T-cell (primary cell): ENCODE measurements at regions not wholly inside any gene's neighbourhood (a gene's known extent, or its start where the extent isn't known, plus 50 kb on each side); places are given as distances from the start of the nearest gene placed in this dataset.

Experiments used
- ATAC-seq, 4 experiments: fragments of 200-7000 bp in 3 of 4; fragments of 150-1000 bp in 1 of 4; cut with Tn5 transposase; replicated peaks in 1 of 4; 1 replicate in 3 of 4; 2 replicates in 1 of 4; pipeline ENCODE4 v1.10.0; 2021; ENCODE audit warnings: moderate library complexity in 3 of 4, mild to moderate bottlenecking in 2 of 4, moderate number of reproducible peaks in 1 of 4
- CTCF ChIA-PET, 2 donors: fragments of 300-600 bp; sonication (Branson Sonifier 250); formaldehyde crosslinking; loops; one replicate each; lab custom pipeline; 2022; ENCODE audit warnings: antibody characterized with exemption in 2 of 2; lab: Charles Lee
- POLR2A ChIA-PET, 2 donors: fragments of 300-600 bp; sonication (Branson Sonifier 250); formaldehyde crosslinking; loops; one replicate each; lab custom pipeline; 2022; ENCODE audit warnings: antibody characterized with exemption in 2 of 2; lab: Charles Lee
- DNase-seq, 35 experiments: peaks; one replicate each; pipeline versions ENCODE4 v3.0.0 to v3.0.0-alpha.2; 2013 to 2023
- H3K27ac ChIP-seq: one replicate; pipeline ENCODE4 v1.5.1; 2013; ENCODE audit warnings: low read length
- H3K27me3 ChIP-seq, 2 experiments: replicated peaks in 1 of 2; 1 replicate in 1 of 2; 2 replicates in 1 of 2; pipeline versions ENCODE4 v1.6.1 to v1.7.0; 2013; ENCODE audit warnings: low read length in 1 of 2, mixed read lengths in 1 of 2; ENCODE audit not compliant: control insufficient read depth in 2 of 2, insufficient read depth in 2 of 2; ENCODE audit errors: extremely low read depth in 1 of 2
- H3K36me3 ChIP-seq, 2 donors: 1 replicate in 1 of 2; 2 replicates in 1 of 2; pipeline versions ENCODE4 v1.6.1 to v1.7.0; 2013; ENCODE audit warnings: low read length in 1 of 2; ENCODE audit not compliant: control insufficient read depth in 2 of 2, insufficient read depth in 1 of 2; ENCODE audit errors: extremely low read depth in 1 of 2
- H3K4me1 ChIP-seq, 2 experiments: 1 replicate in 1 of 2; 2 replicates in 1 of 2; pipeline versions ENCODE4 v1.6.1 to v1.7.0; 2013; ENCODE audit warnings: low read length in 2 of 2, mixed read lengths in 1 of 2; ENCODE audit not compliant: insufficient read depth in 2 of 2, control insufficient read depth in 1 of 2; ENCODE audit errors: extremely low read depth in 1 of 2
- H3K4me3 ChIP-seq, 2 donors: 1 replicate in 1 of 2; 2 replicates in 1 of 2; pipeline versions ENCODE4 v1.5.1 to v1.7.0; 2013; ENCODE audit warnings: mild to moderate bottlenecking in 2 of 2, low read length in 1 of 2, moderate library complexity in 1 of 2; ENCODE audit not compliant: control insufficient read depth in 1 of 2; ENCODE audit errors: extremely low read depth in 1 of 2
- H3K9me3 ChIP-seq: 2 replicates; pipeline ENCODE4 v1.7.0; 2013
- H3K27ac Mint-ChIP-seq, 2 donors: one replicate each; pipeline ENCODE4 v1.8.0; 2020 to 2021; ENCODE audit warnings: mild to moderate bottlenecking in 2 of 2, mixed read lengths in 2 of 2
- H3K27me3 Mint-ChIP-seq, 2 donors: one replicate each; pipeline ENCODE4 v1.8.0; 2021 to 2022; ENCODE audit warnings: mixed read lengths in 2 of 2
- H3K36me3 Mint-ChIP-seq: one replicate; pipeline ENCODE4 v1.8.0; 2021; ENCODE audit warnings: mixed read lengths
- H3K4me1 Mint-ChIP-seq, 3 donors: one replicate each; pipeline ENCODE4 v1.8.0; 2020 to 2022; ENCODE audit warnings: mixed read lengths in 3 of 3, mild to moderate bottlenecking in 1 of 3
- H3K4me3 Mint-ChIP-seq, 3 donors: one replicate each; pipeline ENCODE4 v1.8.0; 2020 to 2022; ENCODE audit warnings: mild to moderate bottlenecking in 3 of 3, mixed read lengths in 3 of 3, moderate library complexity in 3 of 3
- H3K9me3 Mint-ChIP-seq, 3 donors: one replicate each; pipeline ENCODE4 v1.8.0; 2020 to 2022; ENCODE audit warnings: mixed read lengths in 3 of 3
- WGBS: methylation state at CpG from one replicate; pipeline ENCODE4 v1.1.5; 2013; ENCODE audit warnings: missing lambda C conversion rate; ENCODE audit not compliant: insufficient coverage; 5-methylcytosine and 5-hydroxymethylcytosine counted together

DNA sequence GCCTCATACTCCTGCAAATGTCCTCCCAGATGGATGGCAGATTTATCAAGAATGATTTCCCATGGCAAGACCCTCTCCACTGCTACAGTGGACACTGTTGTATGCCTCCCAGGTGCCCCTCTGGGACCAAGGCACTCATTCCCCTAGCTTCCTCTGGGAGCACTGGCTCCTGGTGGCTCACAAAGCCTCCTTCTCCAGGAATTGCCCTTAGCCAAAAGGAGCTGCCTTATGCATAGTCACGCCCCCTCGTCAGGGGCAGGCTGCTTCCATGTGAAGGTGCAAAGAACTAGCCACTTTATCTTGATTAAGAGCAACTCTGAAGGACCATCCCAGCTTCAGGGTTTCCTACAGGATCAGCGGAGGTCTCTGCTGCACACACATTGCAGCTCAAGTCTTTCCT is 358.1 kb downstream of the CDK5RAP2 start:
- DNase-seq (no peak), ATAC-seq (no peak)
- CTCF ChIA-PET: no interaction called here
- POLR2A ChIA-PET: no interaction called here
- H3K36me3 ChIP-seq: no peaks in the 10 kb centered on the region
- H3K9me3 Mint-ChIP-seq: peaks cover 0 to 3% (median 0%) of the 10 kb centered on the region in 3 donors
- peaks cover 2 to 7% of the 10 kb centered on the region in 2 donors for H3K27me3 Mint-ChIP-seq
- 28% methylated on average over 3 of the region's 3 CpGs for WGBS
- H3K36me3 Mint-ChIP-seq: no peaks in the 10 kb centered on the region
- no peak overlapping the region for H3K4me3 Mint-ChIP-seq
- no peaks in the 10 kb centered on the region for H3K4me1 ChIP-seq
- no peak overlapping the region for H3K27ac Mint-ChIP-seq
- H3K4me1 Mint-ChIP-seq: no peaks in the 10 kb centered on the region
- no peak overlapping the region for H3K27ac ChIP-seq
- no peak overlapping the region for H3K4me3 ChIP-seq
- H3K9me3 ChIP-seq: no peaks in the 10 kb centered on the region
- peaks cover 0 to 4% of the 10 kb centered on the region in 2 experiments for H3K27me3 ChIP-seq

DNA sequence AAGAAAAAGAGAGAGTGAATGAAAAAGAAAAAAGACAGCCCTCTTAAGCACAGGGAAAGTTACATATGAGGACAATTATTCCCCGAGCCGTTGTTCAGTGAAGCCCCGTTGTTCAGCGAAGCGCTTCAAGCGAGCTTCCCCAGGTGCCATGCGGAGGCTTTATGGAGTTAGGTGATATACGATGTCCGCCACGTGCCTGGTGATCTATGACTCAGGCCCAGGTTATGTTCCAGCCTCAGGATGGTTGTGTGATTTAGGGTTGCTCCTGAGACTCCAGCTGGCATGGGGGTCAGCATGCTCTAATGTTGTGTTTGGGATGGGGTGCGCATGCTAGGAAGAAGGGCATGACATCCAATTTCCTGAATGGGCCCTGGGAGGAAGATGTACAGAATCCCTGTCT is 365.6 kb downstream of the CDK5RAP2 start:
- H3K27ac ChIP-seq: no peak overlapping the region
- peaks cover 3 to 15% of the 10 kb centered on the region in 2 donors for H3K27me3 Mint-ChIP-seq
- ATAC-seq: no peak
- H3K36me3 ChIP-seq: no peaks in the 10 kb centered on the region
- no peak overlapping the region for H3K4me3 ChIP-seq
- no peak for DNase-seq
- H3K9me3 ChIP-seq: no peaks in the 10 kb centered on the region
- H3K9me3 Mint-ChIP-seq: peaks cover 0 to 7% (median 0%) of the 10 kb centered on the region in 3 donors
- H3K4me1 ChIP-seq: no peaks in the 10 kb centered on the region
- H3K27me3 ChIP-seq: no peaks in the 10 kb centered on the region
- POLR2A ChIA-PET: no interaction called here
- H3K4me3 Mint-ChIP-seq: no peak overlapping the region
- no peaks in the 10 kb centered on the region for H3K36me3 Mint-ChIP-seq
- WGBS: 87% methylated on average over 10 of the region's 11 CpGs
- CTCF ChIA-PET: no interaction called here
- H3K4me1 Mint-ChIP-seq: no peaks in the 10 kb centered on the region
- H3K27ac Mint-ChIP-seq: no peak overlapping the region

DNA sequence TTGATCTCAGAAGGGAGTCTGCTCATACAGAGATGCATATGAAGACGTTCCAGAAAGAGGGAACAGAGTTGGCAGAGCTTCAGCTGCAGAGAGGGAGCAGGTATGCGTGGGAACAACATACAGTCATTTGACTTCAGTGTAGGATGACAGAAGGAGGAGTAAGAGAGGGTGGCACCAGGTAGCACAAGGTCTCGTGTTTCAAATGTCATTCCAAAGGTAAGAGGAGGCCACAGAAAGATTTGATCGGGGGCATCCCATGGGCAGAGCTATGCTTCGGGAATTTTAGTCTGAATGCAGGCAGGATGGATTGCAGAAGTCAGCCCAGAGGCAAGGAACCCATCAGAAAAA is 367.1 kb downstream of the CDK5RAP2 start:
- H3K36me3 Mint-ChIP-seq: no peaks in the 10 kb centered on the region
- ATAC-seq: no peak
- no peak overlapping the region for H3K4me3 Mint-ChIP-seq
- Histone ChIP-seq H3K9me3 (no peaks in the 10 kb centered on the region), H3K36me3 (no peaks in the 10 kb centered on the region), H3K4me3 (no peak overlapping the region), H3K4me1 (no peaks in the 10 kb centered on the region), H3K27ac (no peak overlapping the region), H3K27me3 (no peaks in the 10 kb centered on the region)
- ChIA-PET CTCF (no interaction called here), POLR2A (no interaction called here)
- no peaks in the 10 kb centered on the region for H3K4me1 Mint-ChIP-seq
- H3K9me3 Mint-ChIP-seq: peaks cover 0 to 7% (median 0%) of the 10 kb centered on the region in 3 donors
- no peak for DNase-seq
- peaks cover 3 to 12% of the 10 kb centered on the region in 2 donors for H3K27me3 Mint-ChIP-seq
- H3K27ac Mint-ChIP-seq: no peak overlapping the region
- WGBS: 49% methylated on average over 5 of the region's 5 CpGs

DNA sequence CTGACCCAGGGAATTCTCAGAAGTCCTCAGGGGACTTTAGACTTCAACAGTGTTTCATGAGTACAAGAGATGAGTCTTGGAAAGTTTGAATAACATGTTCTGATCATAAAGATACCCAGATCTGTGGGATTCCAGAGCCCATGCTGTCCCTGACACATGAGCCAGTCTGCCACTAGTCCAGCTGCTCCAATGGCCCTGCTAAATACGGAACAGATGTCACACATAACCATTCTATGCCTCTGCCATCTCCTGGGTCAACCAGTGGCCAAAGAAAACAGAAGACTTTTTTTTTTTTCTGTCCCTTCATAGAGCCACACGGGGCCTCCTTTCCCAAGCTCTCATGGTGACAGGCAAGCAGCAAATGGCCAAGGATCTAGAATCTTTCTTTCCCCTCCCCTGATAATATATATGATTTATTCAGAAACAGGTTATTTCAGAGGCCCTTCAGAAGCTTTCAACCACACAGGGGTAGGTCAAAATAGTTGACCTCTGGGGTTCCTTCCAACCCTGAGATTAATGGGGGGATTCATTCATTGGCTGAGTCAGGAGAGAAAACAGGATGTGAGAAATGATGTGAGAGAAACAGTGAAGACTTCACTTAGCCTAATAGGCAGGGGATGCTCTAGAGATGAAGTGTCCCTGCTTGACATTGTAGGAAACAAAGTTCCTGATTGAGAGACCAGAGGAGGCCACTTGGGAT is 367.7 kb downstream of the CDK5RAP2 start:
- no peaks in the 10 kb centered on the region for H3K36me3 ChIP-seq
- no peaks in the 10 kb centered on the region for H3K4me1 ChIP-seq
- WGBS: 67% methylated on average over 1 of the region's 2 CpGs
- H3K9me3 ChIP-seq: no peaks in the 10 kb centered on the region
- Mint-ChIP-seq H3K27ac (no peak overlapping the region), H3K4me1 (no peaks in the 10 kb centered on the region), H3K4me3 (no peak overlapping the region), H3K9me3 (peaks cover 0 to 8% (median 0%) of the 10 kb centered on the region in 3 donors), H3K36me3 (no peaks in the 10 kb centered on the region), H3K27me3 (peaks cover 3 to 12% of the 10 kb centered on the region in 2 donors)
- DNase-seq (no peak), ATAC-seq (no peak)
- ChIA-PET POLR2A (no interaction called here), CTCF (no interaction called here)
- no peaks in the 10 kb centered on the region for H3K27me3 ChIP-seq
- no peak overlapping the region for H3K4me3 ChIP-seq
- H3K27ac ChIP-seq: no peak overlapping the region

DNA sequence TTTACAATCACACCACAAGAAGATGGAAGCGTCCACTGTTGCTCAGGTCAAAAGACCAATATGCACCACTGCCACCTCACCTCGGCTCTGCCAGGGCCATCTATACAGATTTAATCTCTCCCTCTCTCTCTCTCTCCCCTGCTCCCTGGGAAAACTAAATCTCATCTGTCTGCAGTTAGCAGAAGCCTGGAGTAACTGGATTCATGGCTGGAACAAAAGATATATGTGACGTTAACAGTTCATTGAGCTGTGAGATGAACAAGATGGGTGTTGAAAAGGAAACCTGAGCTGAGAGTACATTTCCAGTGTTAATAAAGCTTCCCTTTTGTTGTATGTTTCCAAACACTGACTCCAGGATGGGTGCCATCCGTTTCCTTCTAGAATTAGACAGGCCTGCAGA is 369.7 kb downstream of the CDK5RAP2 start:
- Histone ChIP-seq H3K4me1 (no peaks in the 10 kb centered on the region), H3K4me3 (no peak overlapping the region), H3K36me3 (no peaks in the 10 kb centered on the region), H3K27ac (no peak overlapping the region), H3K27me3 (no peaks in the 10 kb centered on the region), H3K9me3 (no peaks in the 10 kb centered on the region)
- Mint-ChIP-seq H3K4me1 (no peaks in the 10 kb centered on the region), H3K27me3 (peaks cover 3 to 14% of the 10 kb centered on the region in 2 donors), H3K36me3 (no peaks in the 10 kb centered on the region), H3K4me3 (no peak overlapping the region), H3K9me3 (peaks cover 0 to 11% (median 0%) of the 10 kb centered on the region in 3 donors), H3K27ac (no peak overlapping the region)
- ATAC-seq: no peak
- WGBS: 81% methylated on average over 3 of the region's 4 CpGs
- ChIA-PET POLR2A (interaction anchor here in 1 of 2 donors (0.6 kb wide), 1 partner anchor 1621 kb away, joined by 11 read pairs; no protein-coding TSS in a partner anchor), CTCF (no interaction called here)
- no peak for DNase-seq

DNA sequence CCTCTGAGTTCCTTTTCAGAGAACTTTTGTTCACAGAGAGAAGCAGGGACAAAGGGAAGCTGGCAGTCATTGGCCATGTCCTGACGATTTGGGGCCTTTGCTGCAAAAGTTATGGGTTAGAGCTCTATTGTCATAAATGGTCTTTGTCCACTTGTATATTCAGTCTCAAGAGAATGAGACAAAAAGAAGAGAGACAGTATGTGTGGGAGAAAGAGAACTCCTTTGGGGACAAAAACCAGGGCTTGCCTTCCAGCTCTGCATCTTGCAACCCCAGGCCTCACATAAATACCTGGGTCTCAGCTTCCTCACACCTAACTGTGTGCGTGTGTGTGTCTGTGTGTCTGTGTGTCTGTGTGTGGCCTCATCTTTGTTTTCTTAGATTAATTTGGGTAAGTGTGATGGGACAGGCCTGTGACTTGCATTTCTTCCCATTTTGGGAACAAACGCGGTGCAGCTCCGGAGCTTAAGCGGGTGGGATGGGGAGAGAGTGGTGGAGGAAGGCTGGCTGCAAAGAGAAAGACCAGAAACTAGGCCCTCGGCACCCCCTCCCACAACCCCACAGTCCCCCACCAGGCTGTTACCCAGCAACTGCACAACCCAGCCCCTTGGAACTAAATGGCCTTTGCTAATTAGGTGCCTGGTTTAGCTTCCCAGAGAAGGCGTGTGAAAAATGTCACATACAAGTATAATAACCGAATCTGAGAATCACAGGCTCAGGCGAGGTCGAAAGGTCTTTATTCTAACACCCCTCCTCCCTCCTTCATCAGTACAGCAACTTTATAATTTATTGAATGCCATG is 376.9 kb downstream of the CDK5RAP2 start:
- peaks cover 0 to 2% of the 10 kb centered on the region in 2 experiments for H3K27me3 ChIP-seq
- ATAC-seq (no peak), DNase-seq (no peak)
- no peaks in the 10 kb centered on the region for H3K4me1 Mint-ChIP-seq
- no peak overlapping the region for H3K27ac ChIP-seq
- no peak overlapping the region for H3K4me3 ChIP-seq
- POLR2A ChIA-PET: no interaction called here
- no peak overlapping the region for H3K4me3 Mint-ChIP-seq
- no peaks in the 10 kb centered on the region for H3K9me3 ChIP-seq
- H3K9me3 Mint-ChIP-seq: peaks cover 0 to 8% (median 0%) of the 10 kb centered on the region in 3 donors
- peaks cover 0 to 7% of the 10 kb centered on the region in 2 donors for H3K27me3 Mint-ChIP-seq
- 0% methylated on average over 1 of the region's 11 CpGs for WGBS
- no peaks in the 10 kb centered on the region for H3K36me3 Mint-ChIP-seq
- H3K4me1 ChIP-seq: no peaks in the 10 kb centered on the region
- CTCF ChIA-PET: no interaction called here
- no peaks in the 10 kb centered on the region for H3K36me3 ChIP-seq
- no peak overlapping the region for H3K27ac Mint-ChIP-seq
